Amniotic epithelial cell (primary cell): ENCODE measurements at regions not wholly inside any gene's neighbourhood (a gene's known extent, or its start where the extent isn't known, plus 50 kb on each side); places are given as distances from the start of the nearest gene placed in this dataset.

Experiments
- DNase-seq: peaks from one replicate; pipeline ENCODE4 v3.0.0-alpha.2; 2010; ENCODE audit warnings: low read depth

GRCh38 chr10:14391342-14391741 is 60.6 kb upstream of the FRMD4A start:
- peak; percentile 61 for DNase-seq

- no peak for DNase-seq
These were observed 59.4 kb upstream of the FRMD4A start for GRCh38 chr10:14389981-14390590.

- peak; percentile 87 for DNase-seq
These were observed 55.2 kb upstream of the FRMD4A start for GRCh38 chr10:14385596-14386593.

GRCh38 chr10:14384915-14385314 is 54.2 kb upstream of the FRMD4A start:
- no peak for DNase-seq

- peak; percentile 68 for DNase-seq
These were observed 53.5 kb upstream of the FRMD4A start for GRCh38 chr10:14384116-14384730.

GRCh38 chr10:14383266-14383665 is 52.5 kb upstream of the FRMD4A start:
- DNase-seq = peak; percentile 58

GRCh38 chr10:14382531-14382930 is 51.8 kb upstream of the FRMD4A start:
- DNase-seq = no peak

- DNase-seq = no peak
These were observed 51.3 kb upstream of the FRMD4A start for GRCh38 chr10:14382022-14382421.

GRCh38 chr10:14381475-14381874 is 50.8 kb upstream of the FRMD4A start:
- DNase-seq = no peak

GRCh38 chr10:14380746-14381145 is 50.0 kb upstream of the FRMD4A start:
- no peak for DNase-seq
